ENCODE measurements at regions not wholly inside any gene's neighbourhood (a gene's known extent, or its start where the extent isn't known, plus 50 kb on each side); places are given as distances from the start of the nearest gene placed in this dataset.

- no peak for TF ChIP-seq CTCF (IDR thresholded peaks at IDR 0.05)
- TF ChIP-seq MEF2A (IDR thresholded peaks at IDR 0.05; ENCODE audit: borderline replicate concordance, low read depth) = no peak
These were observed 121.3 kb upstream of the MAX start for GRCh38 chr14:65223636-65224035.

Measured in SK-N-SH (cell line).